Peyer's patch (tissue), 4 donors: ENCODE measurements at regions not wholly inside any gene's neighbourhood (a gene's known extent, or its start where the extent isn't known, plus 50 kb on each side); places are given as distances from the start of the nearest gene placed in this dataset.

ENCODE experiments used
- DNase-seq, 3 donors: peaks; one replicate each; pipeline ENCODE4 v3.0.0-alpha.2; 2017 to 2019
- H3K27ac ChIP-seq, 4 donors: fragments of 200-600 bp; sonication (generic); one replicate each; pipeline ENCODE4 v1.5.1; 2016 to 2019
- H3K27me3 ChIP-seq, 2 donors: fragments of 200-600 bp; sonication (generic); one replicate each; pipeline ENCODE4 v1.5.1; 2019
- H3K36me3 ChIP-seq, 3 donors: fragments of 200-600 bp; sonication (generic); one replicate each; pipeline ENCODE4 v1.5.1; 2016 to 2019
- H3K4me1 ChIP-seq, 4 donors: fragments of 200-600 bp; sonication (generic); one replicate each; pipeline ENCODE4 v1.5.1; 2016 to 2019
- H3K4me3 ChIP-seq, 4 donors: fragments of 200-600 bp; sonication (generic); 1 replicate in 3 of 4; 2 replicates in 1 of 4; pipeline ENCODE4 v1.5.1; 2016 to 2019; ENCODE audit warnings: mild to moderate bottlenecking in 1 of 4
- H3K9me3 ChIP-seq, 4 donors: fragments of 200-600 bp; sonication (generic); one replicate each; pipeline ENCODE4 v1.5.1; 2016 to 2019; ENCODE audit warnings: mild to moderate bottlenecking in 1 of 4
- CTCF ChIP-seq, 6 experiments: fragments of 450-650 bp in 4 of 6; fragments of 200-600 bp in 2 of 6; sonication (generic) in 1 of 6; IDR thresholded peaks; one replicate each; pipeline ENCODE4 v1.5.1; 2017 to 2019; ENCODE audit warnings: antibody characterized with exemption in 6 of 6, mild to moderate bottlenecking in 3 of 6, moderate library complexity in 1 of 6
- POLR2A ChIP-seq, 2 donors: fragments of 450-650 bp; IDR thresholded peaks; one replicate each; pipeline ENCODE4 v1.5.1; 2017; ENCODE audit warnings: antibody characterized with exemption in 2 of 2, mild to moderate bottlenecking in 2 of 2, moderate library complexity in 2 of 2

GRCh38 chr20:8073024-8073832 is 53.7 kb upstream of the TMX4 start:
- no peaks in the 10 kb centered on the region for H3K36me3 ChIP-seq
- DNase-seq: no peak
- H3K27me3 ChIP-seq: no peaks in the 10 kb centered on the region
- no peaks in the 10 kb centered on the region for H3K9me3 ChIP-seq
- TF ChIP-seq POLR2A (IDR thresholded peaks at IDR 0.05): no peak
- no peak for TF ChIP-seq CTCF (IDR thresholded peaks at IDR 0.05)
- H3K27ac ChIP-seq: no peak overlapping the region
- no peaks in the 10 kb centered on the region for H3K4me1 ChIP-seq
- H3K4me3 ChIP-seq: no peak overlapping the region

- H3K36me3 ChIP-seq: no peaks in the 10 kb centered on the region
- no peak overlapping the region for H3K4me3 ChIP-seq
- H3K27me3 ChIP-seq: no peaks in the 10 kb centered on the region
- DNase-seq: no peak
- H3K4me1 ChIP-seq: no peaks in the 10 kb centered on the region
- no peak overlapping the region for H3K27ac ChIP-seq
- no peaks in the 10 kb centered on the region for H3K9me3 ChIP-seq
- TF ChIP-seq POLR2A (IDR thresholded peaks at IDR 0.05): no peak
- no peak for TF ChIP-seq CTCF (IDR thresholded peaks at IDR 0.05)
These were observed 55.4 kb upstream of the TMX4 start for GRCh38 chr20:8074931-8075330.

GRCh38 chr20:8076306-8077136 is 55.5 kb upstream of the PLCB1 start:
- Histone ChIP-seq H3K4me3 (no peak overlapping the region), H3K27me3 (no peaks in the 10 kb centered on the region), H3K27ac (no peak overlapping the region), H3K4me1 (no peaks in the 10 kb centered on the region), H3K36me3 (no peaks in the 10 kb centered on the region), H3K9me3 (no peaks in the 10 kb centered on the region)
- TF ChIP-seq CTCF (IDR thresholded peaks at IDR 0.05): no peak
- TF ChIP-seq POLR2A (IDR thresholded peaks at IDR 0.05): no peak
- no peak for DNase-seq

DNA sequence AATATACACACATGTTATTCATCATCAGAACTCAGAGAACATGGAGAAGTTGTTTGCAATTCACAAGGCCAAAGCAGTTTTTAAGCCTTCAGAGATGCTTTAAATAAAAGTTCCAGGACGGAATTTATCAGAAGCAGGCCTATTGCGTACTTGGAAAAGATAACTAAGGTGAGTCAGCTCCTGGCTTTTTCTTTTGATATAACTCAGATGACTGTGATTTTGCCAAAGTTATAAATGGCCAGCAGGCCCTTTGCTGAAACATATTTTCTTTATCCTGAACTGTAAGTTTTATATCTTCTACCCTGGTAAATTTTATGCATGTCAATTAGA is 55.0 kb upstream of the PLCB1 start:
- DNase-seq: no peak
- Histone ChIP-seq H3K27ac (no peak overlapping the region), H3K36me3 (no peaks in the 10 kb centered on the region), H3K4me3 (no peak overlapping the region), H3K9me3 (no peaks in the 10 kb centered on the region), H3K4me1 (no peaks in the 10 kb centered on the region), H3K27me3 (no peaks in the 10 kb centered on the region)
- TF ChIP-seq CTCF (IDR thresholded peaks at IDR 0.05) (no peak), POLR2A (IDR thresholded peaks at IDR 0.05) (no peak)

GRCh38 chr20:8078528-8078914 is 53.5 kb upstream of the PLCB1 start:
- Histone ChIP-seq H3K4me1 (no peaks in the 10 kb centered on the region), H3K4me3 (no peak overlapping the region), H3K36me3 (no peaks in the 10 kb centered on the region), H3K27ac (no peak overlapping the region), H3K9me3 (no peaks in the 10 kb centered on the region), H3K27me3 (no peaks in the 10 kb centered on the region)
- no peak for DNase-seq
- TF ChIP-seq POLR2A (IDR thresholded peaks at IDR 0.05): no peak
- TF ChIP-seq CTCF (IDR thresholded peaks at IDR 0.05): no peak
